NAMALWA (cell line): ENCODE measurements at regions not wholly inside any gene's neighbourhood (a gene's known extent, or its start where the extent isn't known, plus 50 kb on each side); places are given as distances from the start of the nearest gene placed in this dataset.
"Not testable (repeated sequence)": the region's sequence is repeated elsewhere in the genome, so short reads cannot be mapped to it uniquely, and the experiment has no call there.

Source experiments
- DNase-seq: peaks from one replicate; pipeline ENCODE4 v3.0.0-alpha.2; 2015; ENCODE audit warnings: low spot score

DNA sequence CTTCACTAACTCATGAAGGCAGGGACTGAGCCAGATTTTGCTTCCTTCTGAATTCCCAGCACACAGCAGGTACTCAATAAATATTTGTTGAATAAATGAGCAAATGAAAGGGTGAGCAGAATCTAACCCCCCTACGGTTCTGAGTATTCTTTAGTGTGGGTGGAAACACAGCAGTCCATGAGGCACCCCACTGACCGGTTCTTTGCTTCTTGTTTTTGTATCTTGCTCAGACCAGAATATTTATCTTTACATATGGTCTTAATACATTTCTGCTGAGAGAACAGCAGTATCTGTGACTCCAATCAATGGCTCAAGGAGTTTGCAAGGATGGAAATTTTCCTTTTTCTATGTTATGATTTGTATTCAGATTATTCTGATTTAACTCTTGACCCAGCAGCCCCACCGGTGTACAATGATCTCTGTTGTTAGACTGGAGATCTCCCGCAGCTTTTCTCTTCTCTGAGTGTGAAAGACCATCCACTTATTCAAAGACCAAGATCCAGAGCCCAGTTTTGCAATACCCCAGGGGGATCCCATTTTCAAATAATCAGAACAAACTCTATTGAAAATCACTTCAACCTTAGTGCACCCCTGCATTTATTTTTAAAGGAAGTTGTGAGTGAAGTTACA lies 506.5 kb upstream of the TNP1 start:
- DNase-seq = no peak

DNA sequence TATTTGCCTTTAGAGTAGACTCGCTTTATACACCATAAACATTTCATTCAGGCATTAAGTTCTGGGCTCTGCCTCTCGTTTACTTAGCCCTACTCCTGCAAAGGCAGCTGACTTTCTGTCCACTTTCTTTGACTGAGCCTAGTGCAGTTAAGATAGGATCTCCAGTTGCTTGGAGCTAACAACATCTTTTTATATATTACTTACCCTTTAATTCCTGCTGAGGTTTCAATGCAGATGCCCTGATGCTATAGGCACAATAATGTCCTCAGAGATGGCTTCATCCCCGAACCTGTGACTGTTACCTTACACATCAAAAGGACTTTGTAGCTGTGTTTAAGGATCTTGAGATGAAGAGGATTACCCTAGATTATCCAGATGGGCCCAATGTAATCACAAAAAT lies 505.8 kb upstream of the TNP1 start:
- DNase-seq = no peak

- no peak for DNase-seq
Measured at GRCh38 chr2:217364224-217364623, 504.4 kb upstream of the TNP1 start.

GRCh38 chr2:217363470-217363869 lies 503.6 kb upstream of the TNP1 start:
- DNase-seq = no peak

GRCh38 chr2:217362710-217363109 lies 502.8 kb upstream of the TNP1 start:
- no peak for DNase-seq

GRCh38 chr2:217362286-217362685 lies 502.4 kb upstream of the TNP1 start:
- DNase-seq = no peak

- no peak for DNase-seq
Measured at GRCh38 chr2:217361483-217361880, 501.6 kb upstream of the TNP1 start.

DNA sequence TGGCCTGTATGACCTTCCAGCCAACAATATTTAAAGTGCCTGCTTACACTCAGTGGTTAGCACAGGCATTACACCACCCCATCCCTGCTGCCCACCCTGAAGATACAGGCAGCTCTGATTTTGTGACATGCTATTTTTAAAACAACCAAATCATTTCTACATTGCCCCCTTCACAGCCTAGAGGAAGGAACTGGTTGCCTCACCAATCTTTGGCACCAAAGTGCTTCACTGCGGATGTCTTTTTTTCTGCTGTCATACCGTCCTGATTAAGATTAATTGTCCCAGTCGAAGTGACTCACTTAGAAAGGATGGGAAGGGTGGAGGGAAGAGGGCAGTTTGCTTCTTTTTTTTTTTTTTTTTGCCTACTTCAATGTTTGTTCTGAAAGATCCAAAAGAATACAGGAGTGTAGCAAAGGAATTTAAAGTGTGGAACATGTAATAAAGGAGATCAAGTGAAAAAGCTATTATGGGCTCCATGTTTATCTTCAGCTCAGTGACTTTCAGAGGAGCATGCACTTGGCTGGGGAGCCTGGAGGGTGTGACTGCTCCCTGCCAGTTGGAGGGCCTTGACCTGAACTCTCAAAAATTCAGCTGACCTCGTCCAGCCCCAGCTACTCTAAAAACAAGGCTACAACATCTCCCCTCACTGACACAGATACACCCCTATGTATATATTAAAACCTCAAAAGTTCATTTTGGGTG lies 501.1 kb upstream of the TNP1 start:
- DNase-seq = no peak

DNA sequence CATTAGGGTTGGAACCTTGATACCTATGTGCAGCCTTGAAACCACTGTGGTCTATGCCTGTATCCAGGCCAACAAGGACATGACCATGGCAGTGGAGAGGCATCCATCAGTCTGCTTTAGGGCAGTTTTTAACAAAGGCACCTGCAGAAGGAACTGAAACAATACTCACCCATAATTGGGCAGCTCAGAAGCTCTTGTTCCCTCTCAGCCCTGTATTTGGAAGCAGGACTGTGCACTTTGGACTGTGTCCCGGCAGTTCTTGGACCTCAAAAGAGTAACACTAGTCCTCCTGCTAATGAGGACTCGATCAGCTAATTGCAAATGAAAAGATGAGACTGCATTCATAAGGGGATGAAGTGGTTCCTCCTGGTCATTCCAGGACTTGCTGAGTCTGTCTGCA lies 500.2 kb upstream of the TNP1 start:
- no peak for DNase-seq

GRCh38 chr2:217357886-217358620 lies 498.2 kb upstream of the TNP1 start:
- no peak for DNase-seq

DNA sequence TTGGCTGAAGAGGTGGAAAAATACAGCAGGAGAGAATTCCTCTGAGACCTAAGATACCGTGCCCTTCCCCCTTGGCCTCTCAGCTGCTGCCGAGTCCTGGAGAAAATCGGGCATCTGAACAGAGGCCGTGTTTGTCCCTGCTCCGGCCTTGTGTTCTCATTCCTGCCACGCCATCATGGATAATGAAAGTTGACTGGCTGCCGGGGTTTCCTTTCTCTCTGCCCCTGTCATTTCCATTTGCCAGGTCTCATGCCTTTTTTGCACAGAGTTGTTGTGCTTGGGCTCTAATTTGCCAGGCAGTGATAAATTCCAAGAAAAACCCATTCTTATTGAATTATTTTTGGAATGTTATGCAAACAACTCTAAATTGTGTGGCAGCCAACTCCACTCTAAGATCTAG lies 496.9 kb upstream of the TNP1 start:
- no peak for DNase-seq

DNA sequence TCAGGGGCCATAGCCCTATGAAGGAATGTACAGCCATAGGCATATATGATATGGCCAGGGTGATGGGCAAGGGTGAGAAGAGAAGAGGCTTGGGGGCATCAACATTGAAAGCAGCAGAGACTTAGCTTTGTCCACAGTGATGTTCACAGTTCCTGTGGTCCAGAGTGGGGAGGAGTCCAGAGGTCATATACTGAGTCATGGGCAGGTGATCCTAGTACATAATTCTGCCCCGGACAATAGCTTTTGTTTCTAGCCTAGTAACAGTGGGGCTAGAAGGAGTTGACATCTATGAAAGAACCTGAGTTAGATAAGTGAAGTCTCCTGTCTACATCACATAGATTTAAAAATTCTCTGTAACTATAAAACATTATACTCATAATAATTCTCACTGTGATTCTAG lies 496.3 kb upstream of the TNP1 start:
- DNase-seq = no peak

DNA sequence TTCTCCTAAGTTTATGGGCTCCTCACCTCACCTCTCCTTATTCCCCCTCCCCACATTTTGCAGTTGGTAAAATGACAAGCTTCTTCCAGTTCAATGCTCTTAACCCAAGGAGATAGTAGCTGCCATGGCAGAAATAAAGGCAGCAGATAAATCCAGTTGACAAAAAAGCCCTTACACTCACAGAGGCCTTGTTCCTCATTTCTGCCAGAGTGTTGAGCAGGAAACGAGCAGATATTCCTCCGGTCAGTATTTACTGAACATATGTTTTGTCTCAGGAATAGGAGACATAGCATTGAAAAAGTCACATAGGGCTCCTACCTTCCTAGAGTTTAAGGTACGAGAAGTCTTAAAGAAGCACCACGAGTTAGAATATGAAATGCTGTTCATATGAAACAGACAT lies 493.7 kb upstream of the TNP1 start:
- no peak for DNase-seq

DNA sequence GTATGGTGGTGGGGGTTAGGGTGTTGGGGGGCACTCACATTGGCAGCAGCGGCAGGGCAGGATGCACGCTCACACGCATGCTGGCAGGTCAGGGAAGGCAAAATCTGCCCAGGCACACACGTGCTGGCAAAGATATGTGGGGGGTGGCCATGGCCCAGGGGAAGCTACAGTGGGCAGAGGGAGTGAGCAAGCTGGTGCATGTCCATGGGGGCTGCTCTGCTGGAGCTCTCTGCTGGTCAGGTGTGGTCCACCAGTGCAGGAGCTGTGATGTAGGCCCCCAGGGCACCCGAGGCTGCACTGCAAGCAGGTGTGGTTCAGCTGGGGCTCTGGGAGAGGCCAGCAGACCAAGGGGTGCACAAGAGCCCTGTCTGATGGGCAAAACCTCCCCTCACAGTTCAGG lies 491.5 kb upstream of the TNP1 start:
- DNase-seq = no peak

GRCh38 chr2:217349251-217349650 lies 489.4 kb upstream of the TNP1 start:
- no peak for DNase-seq

DNA sequence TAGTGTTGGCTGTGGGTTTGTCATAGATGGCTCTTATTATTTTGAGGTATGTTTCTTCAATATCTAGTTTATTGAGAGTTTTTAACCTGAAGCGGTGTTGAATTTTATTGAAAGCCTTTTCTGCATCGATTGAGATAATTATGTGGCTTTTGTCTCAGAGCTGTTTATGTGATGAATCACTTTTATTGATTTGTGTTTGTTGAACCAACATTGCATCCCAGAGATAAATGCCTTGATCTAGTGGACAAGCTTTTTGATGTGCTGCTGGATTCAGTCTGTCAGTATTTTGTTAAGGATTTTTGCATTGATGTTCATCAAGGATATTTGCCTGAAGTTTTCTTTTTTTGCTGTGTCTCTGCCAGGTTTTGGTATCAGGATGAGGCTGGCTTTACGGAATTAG lies 487.8 kb upstream of the TNP1 start:
- DNase-seq = not testable (repeated sequence)

GRCh38 chr2:217346043-217346442 lies 486.2 kb upstream of the TNP1 start:
- DNase-seq = not testable (repeated sequence)

DNA sequence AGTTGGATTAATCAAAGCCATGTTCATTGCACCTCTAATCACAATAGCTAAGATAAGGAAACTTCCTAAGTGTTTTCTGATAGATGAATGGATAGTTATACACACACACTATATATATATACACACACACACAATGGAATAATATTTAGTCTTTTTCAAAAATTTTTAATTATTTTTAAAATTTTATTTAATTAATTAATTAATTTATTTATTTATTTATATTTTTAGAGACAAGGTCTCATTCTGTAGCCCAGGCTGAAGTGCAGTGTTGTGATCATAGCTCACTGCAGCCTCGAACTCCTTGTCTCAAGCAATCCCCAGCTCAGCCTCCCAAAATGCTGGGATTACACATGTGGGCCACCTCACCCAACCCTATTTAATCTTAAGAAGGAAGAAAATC lies 481.0 kb upstream of the TNP1 start:
- no peak for DNase-seq

DNA sequence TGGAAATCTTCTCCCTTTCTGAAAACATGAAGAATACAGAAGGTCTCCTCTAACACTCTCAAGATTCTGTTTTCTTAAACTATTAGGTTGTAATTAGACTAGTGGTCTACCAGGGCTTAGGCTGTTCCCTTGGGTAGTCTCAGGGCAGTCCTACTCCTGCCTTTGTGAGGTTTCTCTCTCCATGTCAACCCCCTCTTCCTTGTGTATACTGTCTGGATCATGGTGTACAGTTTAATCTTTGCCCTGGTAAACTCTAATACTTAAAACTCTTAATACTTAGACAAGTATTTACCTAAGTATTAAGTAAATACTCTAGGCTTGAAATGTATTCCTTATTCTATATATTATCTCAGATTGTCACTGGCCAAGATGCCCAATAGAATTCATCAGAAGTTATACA lies 480.3 kb upstream of the TNP1 start:
- no peak for DNase-seq

- no peak for DNase-seq
Measured at GRCh38 chr2:217339753-217340152, 479.9 kb upstream of the TNP1 start.

DNA sequence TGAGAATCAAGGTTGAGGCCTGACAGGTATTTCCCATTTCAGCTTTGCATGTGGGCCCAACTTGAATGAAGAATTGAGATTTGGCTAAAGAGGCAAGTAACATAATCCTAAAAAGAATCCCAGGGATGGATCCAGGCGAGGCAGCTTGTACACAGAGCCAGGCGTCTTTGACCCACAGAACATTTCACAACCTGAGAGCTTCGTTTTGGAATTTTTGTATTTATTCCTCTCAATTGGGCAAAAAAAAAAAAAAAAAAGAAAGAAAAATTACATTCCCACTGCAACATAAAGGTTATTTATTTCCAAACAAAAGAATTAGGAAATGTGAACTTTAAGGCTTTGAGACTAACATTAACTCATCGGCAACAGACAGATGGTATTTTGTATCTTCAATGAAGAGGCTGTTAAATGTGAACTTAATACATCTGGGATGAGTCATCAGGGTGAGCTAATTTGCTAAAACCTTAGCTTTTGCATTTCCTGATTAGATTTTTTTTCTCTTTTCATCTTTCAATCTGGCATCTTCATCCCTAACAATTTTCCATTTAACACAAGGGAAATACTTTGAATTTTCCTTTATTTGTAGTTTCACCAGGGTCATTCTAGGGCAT lies 478.5 kb upstream of the TNP1 start:
- no peak for DNase-seq

GRCh38 chr2:217337771-217338170 lies 477.9 kb upstream of the TNP1 start:
- no peak for DNase-seq

DNA sequence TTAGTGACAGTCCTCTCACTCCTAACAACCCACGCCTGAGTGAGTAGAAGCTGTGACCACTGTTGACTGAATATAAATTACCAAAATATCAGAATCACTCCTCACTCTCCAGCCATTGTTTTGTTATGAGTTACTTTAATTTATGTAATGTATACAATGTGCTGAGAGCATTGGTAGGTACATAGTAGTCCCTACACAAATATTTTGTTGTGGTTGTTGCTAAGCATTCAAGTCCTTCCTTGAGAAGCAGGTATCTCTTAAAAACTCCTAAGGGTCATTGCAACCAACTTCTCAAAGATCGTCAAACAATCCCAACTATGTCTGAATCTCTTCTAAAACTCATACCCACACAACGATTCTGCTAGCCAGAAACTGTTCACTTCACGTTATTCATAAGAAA lies 476.8 kb upstream of the TNP1 start:
- no peak for DNase-seq
